SK-N-MC (cell line): ENCODE measurements at regions not wholly inside any gene's neighbourhood (a gene's known extent, or its start where the extent isn't known, plus 50 kb on each side); places are given as distances from the start of the nearest gene placed in this dataset.

Source experiments
- DNase-seq: peaks from one replicate; pipeline ENCODE4 v3.0.0-alpha.2; 2011; ENCODE audit warnings: low read depth, low spot score
- H3K27ac ChIP-seq: fragments of 200-600 bp; sonication (generic); 2 replicates; pipeline ENCODE4 v1.5.1; 2016; ENCODE audit warnings: mixed run types
- H3K36me3 ChIP-seq: fragments of 200-600 bp; sonication (generic); 2 replicates; pipeline ENCODE4 v1.6.1; 2017; ENCODE audit warnings: antibody characterized with exemption, low read length, mixed read lengths; ENCODE audit not compliant: insufficient read depth
- H3K4me3 ChIP-seq: fragments of 200-600 bp; sonication (generic); 2 replicates; pipeline ENCODE4 v1.5.1; 2016
- H3K9ac ChIP-seq: fragments of 200-600 bp; sonication (generic); 2 replicates; pipeline ENCODE4 v1.8.0; 2017; ENCODE audit warnings: mixed run types, mixed read lengths; ENCODE audit not compliant: insufficient read length
- H3K9me3 ChIP-seq: fragments of 200-600 bp; sonication (generic); 2 replicates; pipeline ENCODE4 v1.6.1; 2017; ENCODE audit warnings: low read depth, mild to moderate bottlenecking, antibody characterized with exemption, low read length, moderate library complexity, mixed read lengths
- EZH2 ChIP-seq: fragments of 200-600 bp; sonication (generic); IDR thresholded peaks from one replicate; pipeline ENCODE4 v1.6.1; 2017; ENCODE audit warnings: antibody characterized with exemption
- FOXP2 ChIP-seq: optimal IDR thresholded peaks from 2 replicates; pipeline ENCODE3; 2011; ENCODE audit warnings: mild to moderate bottlenecking, moderate library complexity; ENCODE audit not compliant: insufficient read depth; ENCODE audit errors: extremely low read length, control extremely low read depth
- POLR2AphosphoS5 ChIP-seq: IDR thresholded peaks from 2 replicates; pipeline ENCODE4 v1.6.1; 2012; ENCODE audit warnings: mild to moderate bottlenecking, low read depth, low read length, borderline replicate concordance

DNA sequence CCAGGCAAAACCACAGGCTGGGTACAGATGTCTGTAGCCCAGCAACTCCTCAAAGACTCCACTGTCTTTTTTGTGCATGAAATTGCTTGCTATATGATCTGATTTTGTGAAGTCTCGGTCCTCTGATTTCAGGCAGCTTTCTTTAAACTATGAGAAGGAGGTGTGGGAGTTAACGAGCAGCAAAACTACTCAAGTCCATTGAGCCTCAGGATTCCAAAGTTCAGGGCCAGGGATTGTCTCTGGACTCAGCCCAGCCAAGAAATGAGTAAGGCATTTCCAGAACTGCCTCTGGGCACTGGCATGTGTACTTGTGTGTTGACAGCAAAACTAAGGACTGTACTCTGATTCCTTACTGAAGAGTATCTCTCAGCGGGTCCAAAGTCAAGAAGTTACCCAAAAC is 53.4 kb upstream of the GLIS3 start:
- Histone ChIP-seq H3K9ac (no peak overlapping the region), H3K27ac (no peak overlapping the region), H3K9me3 (no peaks in the 10 kb centered on the region), H3K36me3 (no peaks in the 10 kb centered on the region), H3K4me3 (no peak overlapping the region)
- DNase-seq: no peak
- TF ChIP-seq EZH2: no peak
- no peak for TF ChIP-seq POLR2AphosphoS5
- TF ChIP-seq FOXP2: no peak

DNA sequence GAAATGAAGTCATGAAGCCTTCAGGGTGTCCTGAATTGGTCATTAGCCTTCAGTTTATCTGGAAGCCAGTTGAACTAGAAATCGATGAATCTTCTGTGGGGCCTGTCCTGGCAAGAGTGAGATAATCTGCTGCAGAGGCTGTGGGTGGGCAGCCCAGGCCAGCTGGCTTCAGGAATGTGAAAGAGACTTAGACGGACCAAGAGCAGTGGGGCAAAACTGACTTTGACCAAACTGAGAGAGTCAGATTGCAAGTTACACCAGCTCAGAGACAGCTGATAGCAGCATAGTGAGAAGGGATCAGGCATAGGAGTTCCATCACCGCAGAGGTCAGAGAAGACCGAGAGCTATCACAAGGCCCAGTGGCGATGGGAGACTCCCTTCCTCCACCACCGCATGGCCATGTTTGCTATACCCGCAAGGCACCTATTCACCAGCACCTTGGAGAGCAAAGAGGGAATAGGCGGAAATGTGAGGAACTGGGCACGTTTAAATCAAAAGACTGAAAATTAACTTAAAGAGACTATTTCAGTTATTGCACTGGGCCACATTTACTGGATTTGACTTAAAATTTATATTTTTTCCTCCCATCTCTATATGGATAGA is 50.0 kb upstream of the GLIS3 start:
- no peaks in the 10 kb centered on the region for H3K9me3 ChIP-seq

More for the DNA sequence above, 50.0 kb upstream of the GLIS3 start:
- Histone ChIP-seq H3K27ac (no peak overlapping the region), H3K9ac (no peak overlapping the region), H3K4me3 (no peak overlapping the region), H3K36me3 (no peaks in the 10 kb centered on the region)
- TF ChIP-seq POLR2AphosphoS5: no peak
- TF ChIP-seq EZH2: no peak
- no peak for TF ChIP-seq FOXP2
- DNase-seq: no peak
